ENCODE measurements at regions not wholly inside any gene's neighbourhood (a gene's known extent, or its start where the extent isn't known, plus 50 kb on each side); places are given as distances from the start of the nearest gene placed in this dataset.

- TF ChIP-seq CTCF (conservative IDR thresholded peaks at IDR 0.05; ENCODE audit: low read depth), result no peak
- ChIA-PET CTCF (no interaction called here), POLR2A (ENCODE audit: low non-redundant PET) (no interaction called here)
- H3K27ac ChIP-seq, result no peak overlapping the region
- no peak for DNase-seq (ENCODE audit: low spot score)
Measured at GRCh38 chr11:116217441-116217840, 555.3 kb downstream of the BUD13 start.

- DNase-seq (ENCODE audit: low spot score), result no peak
- POLR2A ChIA-PET (ENCODE audit: low non-redundant PET), result no interaction called here
- no peak overlapping the region for H3K27ac ChIP-seq
- TF ChIP-seq CTCF (conservative IDR thresholded peaks at IDR 0.05; ENCODE audit: low read depth), result no peak
- CTCF ChIA-PET, result no interaction called here
Measured at GRCh38 chr11:116217006-116217405, 555.8 kb downstream of the BUD13 start.

GRCh38 chr11:116215471-116216113 is 557.2 kb downstream of the BUD13 start:
- CTCF ChIA-PET, result no interaction called here

GRCh38 chr11:116211147-116211546 is 561.6 kb downstream of the BUD13 start:
- POLR2A ChIA-PET (ENCODE audit: low non-redundant PET), result no interaction called here
- DNase-seq (ENCODE audit: low spot score), result no peak
- CTCF ChIA-PET, result interaction anchor here (0.6 kb wide), 1 partner anchor 339 kb away, joined by 8 read pairs; no protein-coding TSS in a partner anchor
- H3K27ac ChIP-seq, result no peak overlapping the region
- TF ChIP-seq CTCF (conservative IDR thresholded peaks at IDR 0.05; ENCODE audit: low read depth), result no peak

More at GRCh38 chr11:116215471-116216113, 557.2 kb downstream of the BUD13 start:
- POLR2A ChIA-PET (ENCODE audit: low non-redundant PET), result no interaction called here
- H3K27ac ChIP-seq, result no peak overlapping the region
- TF ChIP-seq CTCF (conservative IDR thresholded peaks at IDR 0.05; ENCODE audit: low read depth), result no peak
- no peak for DNase-seq (ENCODE audit: low spot score)

- no peak overlapping the region for H3K27ac ChIP-seq
- ChIA-PET CTCF (no interaction called here), POLR2A (ENCODE audit: low non-redundant PET) (no interaction called here)
- no peak for DNase-seq (ENCODE audit: low spot score)
- TF ChIP-seq CTCF (conservative IDR thresholded peaks at IDR 0.05; ENCODE audit: low read depth), result no peak
Measured at GRCh38 chr11:116210663-116211062, 562.1 kb downstream of the BUD13 start.

- no peak overlapping the region for H3K27ac ChIP-seq
- no peak for DNase-seq (ENCODE audit: low spot score)
- CTCF ChIA-PET, result interaction anchor here (0.6 kb wide), 1 partner anchor 249 kb away, joined by 4 read pairs; no protein-coding TSS in a partner anchor
- POLR2A ChIA-PET (ENCODE audit: low non-redundant PET), result no interaction called here
- no peak for TF ChIP-seq CTCF (conservative IDR thresholded peaks at IDR 0.05; ENCODE audit: low read depth)
Measured at GRCh38 chr11:116209255-116209654, 563.5 kb downstream of the BUD13 start.
